GM18499 (cell line): ENCODE measurements at regions not wholly inside any gene's neighbourhood (a gene's known extent, or its start where the extent isn't known, plus 50 kb on each side); places are given as distances from the start of the nearest gene placed in this dataset.

ENCODE experiments used
- ATAC-seq: cut with Tn5 transposase; IDR thresholded peaks from one replicate; pipeline ENCODE4 v1.9.1; 2021; ENCODE audit warnings: moderate number of reproducible peaks; ENCODE audit not compliant: insufficient read depth, unreplicated experiment

DNA sequence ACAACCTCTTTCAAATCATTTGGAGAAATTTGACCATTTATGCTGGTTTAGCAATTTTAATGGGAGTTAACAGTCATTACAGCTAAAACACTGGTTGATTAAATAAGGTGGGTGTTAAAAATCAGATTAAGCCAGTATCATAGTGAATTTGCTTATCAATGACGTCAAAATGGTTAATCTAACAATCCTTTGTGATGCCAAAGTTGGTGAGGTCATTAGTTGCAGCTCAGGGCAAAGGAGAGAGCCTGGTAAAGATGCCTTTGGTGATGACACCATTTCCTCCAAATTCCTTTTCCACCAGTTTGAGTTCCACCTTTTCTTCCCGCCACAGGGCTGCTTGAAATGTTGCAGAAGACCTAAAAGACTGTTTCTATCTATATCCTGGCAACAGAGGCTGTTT, 757.1 kb upstream of the PIK3C3 start:
- no peak for ATAC-seq

DNA sequence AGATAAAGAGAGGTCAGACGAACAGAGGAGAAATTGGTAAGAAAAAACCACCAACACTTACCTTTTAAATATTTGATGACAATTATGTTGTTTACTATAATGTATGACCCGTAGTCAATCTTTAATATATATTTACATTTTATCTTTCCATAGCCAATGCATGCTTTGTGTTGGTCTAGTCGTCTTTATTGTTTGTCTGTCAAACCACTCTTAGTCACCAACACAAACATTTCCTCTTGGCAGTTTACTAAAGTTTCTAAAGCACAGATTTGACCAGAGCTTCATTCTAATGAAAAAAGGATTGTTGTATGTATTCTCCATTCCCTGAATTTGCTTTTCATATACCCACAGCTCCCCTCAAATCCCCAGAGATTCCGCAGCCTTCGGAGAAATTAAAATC, 784.7 kb upstream of the PIK3C3 start:
- ATAC-seq = no peak

DNA sequence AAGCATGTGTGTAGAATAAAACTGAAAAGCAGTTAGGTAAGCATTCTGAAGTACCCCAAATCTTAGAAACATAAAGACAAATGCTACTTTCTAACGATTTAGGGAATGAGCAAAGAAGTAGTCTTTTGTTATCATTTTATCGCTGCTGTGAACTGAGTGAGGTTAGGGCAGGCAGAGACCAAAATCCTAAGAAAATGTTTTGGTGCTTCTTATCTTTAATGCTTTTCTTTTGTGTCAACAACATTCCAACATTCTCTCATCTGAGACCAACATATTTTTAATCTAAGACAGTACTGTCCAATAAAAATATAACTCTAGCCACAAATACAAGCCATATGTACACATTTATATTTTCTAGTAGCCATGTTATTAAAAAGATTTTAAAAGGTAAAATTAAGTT, 789.4 kb upstream of the PIK3C3 start:
- no peak for ATAC-seq

GRCh38 chr18:41162781-41163180, 792.3 kb upstream of the PIK3C3 start:
- no peak for ATAC-seq

DNA sequence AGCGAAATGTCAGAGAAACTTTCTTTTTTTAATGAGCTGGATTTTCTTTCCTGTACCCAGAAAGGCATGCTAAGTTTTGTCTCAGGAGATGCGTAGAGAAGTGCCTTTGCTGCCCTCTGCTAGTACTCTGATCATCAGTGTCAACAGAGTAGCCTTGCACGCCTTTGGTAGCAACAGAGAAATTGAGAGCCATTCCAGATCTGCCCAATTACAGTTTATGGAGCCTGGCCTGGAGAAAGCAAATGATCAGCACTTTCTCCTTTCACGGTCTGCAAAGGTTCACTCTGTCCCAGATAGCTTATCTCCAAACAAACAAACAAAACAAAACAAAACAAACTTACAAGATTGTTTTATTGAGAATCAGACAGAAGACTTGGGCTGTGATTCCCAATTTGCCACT, 792.8 kb upstream of the PIK3C3 start:
- no peak for ATAC-seq

DNA sequence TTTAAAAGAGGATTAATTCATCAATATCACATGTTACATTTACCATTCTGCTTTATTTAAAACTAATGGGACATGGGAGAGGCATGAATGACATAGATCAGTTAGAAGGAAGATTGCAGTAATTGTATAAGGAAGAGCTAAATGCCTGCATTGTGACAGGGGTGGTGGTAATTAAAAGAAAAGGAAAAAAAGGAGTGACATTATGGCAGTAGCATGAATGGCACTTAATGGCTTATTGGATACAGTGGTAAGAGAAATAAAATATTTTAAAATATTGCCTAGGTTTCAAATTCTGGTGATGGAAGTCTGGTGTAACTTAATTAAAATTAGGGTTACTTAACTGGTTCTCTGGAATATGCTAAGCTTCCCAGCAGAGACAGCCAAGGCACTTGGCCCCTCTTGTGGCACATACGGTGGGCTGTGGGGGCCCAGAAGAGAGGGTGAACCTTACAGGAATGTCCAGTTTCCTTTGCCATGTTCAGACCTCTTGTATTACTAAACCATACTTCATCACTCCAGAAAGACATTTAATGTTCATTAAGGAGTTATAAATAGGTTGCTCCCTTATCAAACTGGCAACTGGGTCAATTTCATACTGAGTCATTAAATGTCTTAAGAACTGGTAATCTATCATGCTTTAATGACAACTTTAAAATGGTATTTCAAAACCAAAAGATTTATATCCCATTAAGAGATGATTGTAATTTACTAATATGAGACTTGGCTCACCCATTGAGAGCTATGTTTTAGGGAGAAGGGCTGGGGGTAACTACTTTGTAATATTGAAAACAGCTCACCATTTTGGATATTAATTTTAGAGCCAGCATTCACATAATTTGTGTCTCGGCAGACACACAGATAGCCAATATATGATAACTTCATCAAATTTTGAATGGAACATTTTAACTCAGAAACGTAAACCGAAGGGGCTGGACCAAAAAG, 798.9 kb upstream of the PIK3C3 start:
- ATAC-seq = no peak

DNA sequence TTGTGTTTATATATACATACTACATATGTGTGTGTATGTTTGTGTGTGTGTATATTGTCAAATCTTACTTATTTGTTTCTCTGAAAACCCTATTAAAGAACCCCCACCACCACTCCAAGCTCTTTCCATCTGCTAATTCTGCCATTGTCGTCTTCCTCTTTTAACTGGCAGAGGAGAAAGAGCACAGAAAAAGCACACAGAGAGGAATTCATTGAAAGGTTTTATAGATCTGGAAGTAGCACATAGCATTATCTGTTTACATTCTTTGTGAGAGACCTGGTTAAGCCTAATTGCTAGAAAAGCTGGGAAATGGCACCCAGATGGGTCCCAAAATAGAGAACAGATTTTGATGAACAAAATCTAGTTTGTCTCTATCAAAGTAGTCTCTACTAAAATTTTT, 800.0 kb upstream of the PIK3C3 start:
- no peak for ATAC-seq

DNA sequence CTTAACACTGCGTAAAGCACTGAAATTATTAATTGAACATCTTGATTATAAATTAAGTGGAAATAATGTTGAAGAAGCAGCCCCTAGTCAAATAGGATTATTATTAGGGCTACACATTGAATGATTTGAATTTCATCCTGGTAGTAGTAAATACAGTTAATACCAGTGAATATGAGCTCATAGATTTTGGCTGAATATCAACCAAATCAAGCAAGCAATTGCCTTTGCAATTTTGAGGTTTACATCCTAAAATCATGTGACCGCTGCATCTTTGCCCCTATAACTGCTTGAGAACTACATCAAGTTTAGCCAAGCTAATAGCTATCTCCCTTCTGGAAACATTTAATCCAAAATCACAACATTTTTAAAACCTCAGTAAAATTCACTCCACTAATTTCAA, 801.2 kb upstream of the PIK3C3 start:
- ATAC-seq = no peak

GRCh38 chr18:41150316-41150715, 804.7 kb upstream of the PIK3C3 start:
- ATAC-seq = no peak

- ATAC-seq = no peak
Measured at GRCh38 chr18:41146301-41146700, 808.7 kb upstream of the PIK3C3 start.

DNA sequence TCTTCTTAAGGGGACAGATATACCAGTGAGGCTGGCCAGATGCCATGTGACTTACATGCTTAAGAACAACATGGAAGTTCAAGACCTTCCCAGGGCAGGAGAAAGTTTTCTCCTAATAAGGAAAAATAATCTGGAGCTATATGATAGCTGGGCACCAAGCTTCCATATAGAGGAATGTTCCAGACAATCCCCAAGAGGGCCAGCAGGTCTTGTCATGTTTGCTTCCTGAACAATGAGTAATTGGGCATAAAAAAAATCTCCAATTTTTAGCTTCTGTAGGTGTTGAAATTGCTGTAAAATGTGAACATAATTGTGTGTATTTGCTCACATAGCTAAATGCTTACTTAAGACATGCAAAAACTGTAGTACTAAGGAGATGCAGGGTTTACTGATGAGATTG, 809.5 kb upstream of the PIK3C3 start:
- ATAC-seq = no peak

DNA sequence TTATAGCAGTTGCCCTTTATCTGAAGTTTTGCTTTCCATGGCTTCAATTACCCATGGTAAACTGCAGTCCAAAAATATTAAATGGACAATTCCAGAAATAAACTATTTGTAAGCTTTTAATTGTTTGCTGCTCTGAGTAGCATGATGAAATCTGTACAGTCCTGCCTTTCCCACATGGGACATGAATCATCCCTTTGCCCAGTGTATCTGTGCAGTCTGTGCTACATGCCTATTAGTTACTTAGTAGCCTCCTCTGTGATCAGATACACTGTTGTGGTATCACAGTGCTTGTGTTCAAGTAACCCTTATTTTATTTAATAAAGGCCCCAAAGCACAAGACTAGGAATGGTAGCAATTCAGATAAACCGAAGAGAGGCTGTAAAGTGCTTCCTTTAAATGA, 810.6 kb upstream of the PIK3C3 start:
- no peak for ATAC-seq

DNA sequence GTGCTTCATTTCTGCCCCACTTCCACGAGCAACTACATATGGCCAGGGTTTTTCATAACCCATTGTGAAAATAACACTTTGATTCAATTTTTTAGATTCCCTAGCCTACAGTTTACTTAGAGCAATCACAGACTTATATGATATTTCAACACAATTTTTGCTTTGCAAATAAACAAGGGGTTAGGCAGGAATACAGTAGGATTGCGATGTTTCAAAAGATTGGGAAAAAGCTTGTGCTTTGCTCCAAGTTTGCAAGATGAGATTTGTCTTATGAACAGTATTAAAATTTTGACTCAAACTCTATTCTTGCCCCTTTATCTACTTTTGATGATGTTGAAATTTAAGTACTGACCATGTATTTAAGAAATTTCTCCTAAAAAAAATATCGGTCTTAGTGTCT, 814.5 kb upstream of the PIK3C3 start:
- ATAC-seq = no peak

DNA sequence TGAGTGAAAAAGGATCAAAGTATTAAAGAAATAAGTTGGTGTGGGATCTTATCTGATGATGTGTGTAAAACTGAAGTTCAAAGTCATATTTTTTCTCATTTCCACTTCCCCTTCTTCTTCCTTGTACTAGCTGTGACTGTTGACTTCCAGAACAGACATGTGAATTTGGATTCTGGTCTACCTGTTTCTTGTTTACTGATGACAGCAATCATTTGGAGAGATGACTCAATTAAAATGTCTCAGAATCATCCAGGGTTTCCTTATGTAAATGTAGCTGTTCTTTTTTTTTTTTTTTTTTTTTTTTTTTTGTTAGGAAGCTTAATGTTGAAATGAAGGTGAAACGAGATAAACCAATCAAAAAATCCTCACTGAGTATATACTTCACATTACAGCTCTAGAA, 819.9 kb upstream of the PIK3C3 start:
- no peak for ATAC-seq

- no peak for ATAC-seq
Measured at GRCh38 chr18:41134426-41134825, 820.6 kb upstream of the PIK3C3 start.

DNA sequence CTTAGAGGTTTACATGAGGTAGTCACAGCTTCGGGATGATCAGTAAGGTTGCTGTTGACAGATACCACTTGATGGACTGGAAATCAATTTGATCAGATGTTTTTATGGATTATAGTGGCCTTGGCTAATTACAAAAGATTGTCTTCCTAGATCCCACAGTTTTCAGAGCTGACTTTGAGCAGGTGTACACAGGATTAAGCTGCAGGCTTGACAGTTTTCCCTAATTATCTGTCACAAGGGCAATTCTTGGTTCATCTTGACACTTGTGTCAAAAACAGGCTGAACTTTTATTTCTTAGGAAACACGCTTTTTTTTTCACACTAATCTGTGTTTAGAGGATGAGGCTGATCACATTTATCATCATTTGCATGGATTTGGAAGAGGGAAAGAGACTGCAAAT, 824.0 kb upstream of the PIK3C3 start:
- ATAC-seq = no peak

DNA sequence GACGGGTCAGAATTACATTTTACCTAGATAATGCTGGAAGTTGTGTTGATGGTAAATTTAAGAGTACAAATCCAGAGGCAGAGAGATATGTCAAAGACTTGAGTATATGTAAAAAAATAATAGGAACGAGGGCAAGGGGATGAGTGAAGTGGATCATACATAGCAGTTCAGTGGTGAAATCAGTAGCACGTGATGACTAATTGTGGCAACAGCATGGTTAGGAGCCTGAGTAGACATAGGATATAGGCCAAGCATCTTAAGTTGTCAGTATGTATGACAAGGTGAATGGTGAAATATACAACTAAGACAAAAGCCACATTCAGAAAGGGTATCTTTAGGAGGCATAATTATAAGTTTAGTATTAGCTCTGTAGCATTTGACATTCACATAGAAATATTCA, 826.5 kb upstream of the PIK3C3 start:
- ATAC-seq = no peak

DNA sequence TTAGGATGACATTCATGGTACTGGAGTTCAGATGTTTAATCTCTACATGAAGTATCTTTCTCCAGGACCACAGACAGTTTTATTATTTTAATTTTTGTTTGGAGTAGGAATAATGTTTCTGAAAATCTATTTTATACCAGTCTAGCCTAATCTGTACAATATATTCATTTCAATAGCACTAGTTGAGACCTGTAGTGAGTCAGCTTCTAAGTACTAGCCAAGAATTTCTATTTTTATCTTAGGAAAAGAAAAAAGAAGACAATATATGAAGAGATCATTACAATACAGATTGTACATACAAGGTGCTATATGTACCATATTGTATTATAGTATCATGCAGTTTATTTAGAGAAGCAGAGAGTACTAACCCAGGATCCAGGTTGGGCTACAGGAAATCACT, 826.9 kb upstream of the PIK3C3 start:
- ATAC-seq = no peak

DNA sequence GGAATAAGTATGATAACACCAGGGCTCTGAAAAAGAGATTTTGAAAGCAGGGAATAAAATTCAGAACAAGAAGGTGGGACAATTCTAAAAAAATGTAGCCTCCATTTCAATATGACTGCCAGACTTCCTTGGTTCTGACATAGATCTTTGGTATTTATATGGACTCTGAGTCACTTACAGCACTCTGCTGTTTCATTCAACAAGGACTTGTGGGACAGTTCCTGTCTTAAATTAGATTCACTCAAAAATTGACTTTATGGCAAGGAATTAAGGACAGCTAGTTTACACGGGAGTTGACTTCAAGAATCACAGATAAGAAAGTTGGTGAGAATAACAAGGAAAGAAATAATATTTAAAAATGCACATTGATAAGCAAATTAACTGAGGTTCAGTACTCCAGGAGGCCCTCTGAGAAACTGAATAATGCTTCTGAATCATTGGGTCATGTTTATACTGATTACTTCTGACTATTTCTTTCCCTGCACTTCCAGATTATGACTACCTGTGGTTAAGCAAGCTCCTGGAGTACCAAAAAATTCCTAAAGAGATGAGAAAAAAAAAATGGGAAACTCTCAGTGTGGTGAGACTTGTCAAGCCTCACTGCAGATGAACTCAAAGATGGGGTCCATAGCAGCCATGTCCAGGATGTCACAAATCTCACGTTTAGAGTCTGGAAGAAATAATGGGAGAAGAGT, 828.3 kb upstream of the PIK3C3 start:
- no peak for ATAC-seq

GRCh38 chr18:41121116-41121826, 833.8 kb upstream of the PIK3C3 start:
- ATAC-seq = no peak

DNA sequence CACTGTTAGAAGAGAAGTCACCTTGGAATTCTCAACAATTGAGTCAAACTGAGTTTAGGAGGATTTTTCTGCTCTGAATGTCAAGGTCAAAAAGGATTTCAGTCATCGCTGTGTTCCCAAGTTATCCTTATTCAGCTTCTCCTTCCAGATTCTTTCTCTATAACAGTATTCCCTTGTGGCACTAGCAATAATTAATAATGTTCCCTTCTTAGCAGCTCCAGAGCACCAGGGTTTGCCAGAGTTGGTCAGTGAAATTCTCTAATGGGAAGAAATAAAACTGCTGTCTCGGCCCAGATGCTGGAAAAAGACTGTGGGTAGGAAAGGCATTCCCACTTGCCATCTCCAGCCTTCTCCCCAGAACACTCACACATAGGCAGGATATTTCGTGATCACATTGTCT, 836.0 kb upstream of the PIK3C3 start:
- ATAC-seq = no peak
